ENCODE measurements at regions not wholly inside any gene's neighbourhood (a gene's known extent, or its start where the extent isn't known, plus 50 kb on each side); places are given as distances from the start of the nearest gene placed in this dataset.
"Not testable (repeated sequence)": the region's sequence is repeated elsewhere in the genome, so short reads cannot be mapped to it uniquely, and the experiment has no call there.

- DNase-seq, result no peak
Observed at GRCh38 chr3:145893331-145893730, 267.7 kb downstream of the PLOD2 start.

- DNase-seq, result no peak
Observed at GRCh38 chr3:145898487-145898886, 262.5 kb downstream of the PLOD2 start.

GRCh38 chr3:145899241-145899640 is 261.7 kb downstream of the PLOD2 start:
- no peak for DNase-seq

- no peak for DNase-seq
Observed at GRCh38 chr3:145900056-145900829, 260.7 kb downstream of the PLOD2 start.

GRCh38 chr3:145902166-145902565 is 258.8 kb downstream of the PLOD2 start:
- DNase-seq, result no peak

GRCh38 chr3:145903472-145904013 is 257.4 kb downstream of the PLOD2 start:
- DNase-seq, result no peak

- DNase-seq, result no peak
Observed at GRCh38 chr3:145904138-145904537, 256.8 kb downstream of the PLOD2 start.

GRCh38 chr3:145906301-145906700 is 254.7 kb downstream of the PLOD2 start:
- no peak for DNase-seq

GRCh38 chr3:145906755-145907154 is 254.2 kb downstream of the PLOD2 start:
- DNase-seq, result no peak

- no peak for DNase-seq
Observed at GRCh38 chr3:145911016-145911415, 250.0 kb downstream of the PLOD2 start.

GRCh38 chr3:145915787-145916186 is 245.2 kb downstream of the PLOD2 start:
- no peak for DNase-seq

- not testable (repeated sequence) for DNase-seq
Observed at GRCh38 chr3:145927736-145928135, 233.2 kb downstream of the PLOD2 start.

GRCh38 chr3:145936971-145937370 is 224.0 kb downstream of the PLOD2 start:
- no peak for DNase-seq

GRCh38 chr3:145939431-145939830 is 221.6 kb downstream of the PLOD2 start:
- DNase-seq, result no peak

GRCh38 chr3:145942052-145942451 is 218.9 kb downstream of the PLOD2 start:
- no peak for DNase-seq

- no peak for DNase-seq
Observed at GRCh38 chr3:145943952-145944351, 217.0 kb downstream of the PLOD2 start.

- DNase-seq, result no peak
Observed at GRCh38 chr3:145951441-145951840, 209.5 kb downstream of the PLOD2 start.

- no peak for DNase-seq
Observed at GRCh38 chr3:145952536-145952935, 208.4 kb downstream of the PLOD2 start.

GRCh38 chr3:145953316-145953715 is 207.7 kb downstream of the PLOD2 start:
- DNase-seq, result no peak

- DNase-seq, result no peak
Observed at GRCh38 chr3:145959457-145960088, 201.4 kb downstream of the PLOD2 start.

GRCh38 chr3:145963111-145963510 is 197.9 kb downstream of the PLOD2 start:
- DNase-seq, result no peak

GRCh38 chr3:145967043-145967442 is 193.9 kb downstream of the PLOD2 start:
- no peak for DNase-seq

- DNase-seq, result no peak
Observed at GRCh38 chr3:145971186-145971585, 189.8 kb downstream of the PLOD2 start.

GRCh38 chr3:145972851-145973250 is 188.1 kb downstream of the PLOD2 start:
- DNase-seq, result no peak
